ENCODE measurements at regions not wholly inside any gene's neighbourhood (a gene's known extent, or its start where the extent isn't known, plus 50 kb on each side); places are given as distances from the start of the nearest gene placed in this dataset.

- H3K4me1 Mint-ChIP-seq: peaks cover 4% of the 10 kb centered on the region
- H3K9me3 Mint-ChIP-seq: peaks cover 3% of the 10 kb centered on the region
- no peak for DNase-seq
- no peaks in the 10 kb centered on the region for H3K27me3 Mint-ChIP-seq (ENCODE audit: insufficient read depth)
- peaks cover 4% of the 10 kb centered on the region for H3K9me3 ChIP-seq (ENCODE audit: control insufficient read depth, low read length)
- no peak for TF ChIP-seq CTCF (conservative IDR thresholded peaks at IDR 0.05)
- no peaks in the 10 kb centered on the region for H3K36me3 ChIP-seq (ENCODE audit: control insufficient read depth, insufficient read depth, low read length)
- no peak overlapping the region for H3K4me3 ChIP-seq (ENCODE audit: low read length)
- H3K27me3 ChIP-seq (ENCODE audit: control insufficient read depth, insufficient read depth, low read length, poor library complexity, severe bottlenecking): no peaks in the 10 kb centered on the region
- H3K36me3 Mint-ChIP-seq (ENCODE audit: low read depth): no peaks in the 10 kb centered on the region
- no peak overlapping the region for H3K27ac Mint-ChIP-seq
- no peak overlapping the region for H3K27ac ChIP-seq (ENCODE audit: low read depth, low read length)
- H3K9ac ChIP-seq (ENCODE audit: extremely low read depth, low read length, poor library complexity, severe bottlenecking): no peak overlapping the region
- H3K4me1 ChIP-seq (ENCODE audit: control insufficient read depth, insufficient read depth, low read length): no peaks in the 10 kb centered on the region
- no peak overlapping the region for H3K4me3 Mint-ChIP-seq
- 93 to 100% methylated on average over 3 to 4 of the region's 4 CpGs for WGBS, 2 experiments (ENCODE audit: insufficient coverage in 1 of 2, insufficient read length in 1 of 2)
These were observed 294.6 kb upstream of the TGFBR2 start for GRCh38 chr3:30311781-30312180.

GRCh38 chr3:30313840-30314239, 292.6 kb upstream of the TGFBR2 start:
- H3K4me3 Mint-ChIP-seq: no peak overlapping the region
- peaks cover 5% of the 10 kb centered on the region for H3K9me3 Mint-ChIP-seq
- Histone ChIP-seq H3K9me3 (ENCODE audit: control insufficient read depth, low read length) (peaks cover 8% of the 10 kb centered on the region), H3K27ac (ENCODE audit: low read depth, low read length) (no peak overlapping the region), H3K4me3 (ENCODE audit: low read length) (no peak overlapping the region), H3K4me1 (ENCODE audit: control insufficient read depth, insufficient read depth, low read length) (no peaks in the 10 kb centered on the region), H3K9ac (ENCODE audit: extremely low read depth, low read length, poor library complexity, severe bottlenecking) (no peak overlapping the region), H3K27me3 (ENCODE audit: control insufficient read depth, insufficient read depth, low read length, poor library complexity, severe bottlenecking) (no peaks in the 10 kb centered on the region), H3K36me3 (ENCODE audit: control insufficient read depth, insufficient read depth, low read length) (no peaks in the 10 kb centered on the region)
- H3K36me3 Mint-ChIP-seq (ENCODE audit: low read depth): no peaks in the 10 kb centered on the region
- peaks cover 4% of the 10 kb centered on the region for H3K4me1 Mint-ChIP-seq
- no peak for DNase-seq
- no peak for TF ChIP-seq CTCF (conservative IDR thresholded peaks at IDR 0.05)
- WGBS, 2 experiments (ENCODE audit: insufficient coverage in 1 of 2, insufficient read length in 1 of 2): 96 to 100% methylated on average over 1 to 2 of the region's 2 CpGs
- no peaks in the 10 kb centered on the region for H3K27me3 Mint-ChIP-seq (ENCODE audit: insufficient read depth)
- no peak overlapping the region for H3K27ac Mint-ChIP-seq

GRCh38 chr3:30314757-30315325, 291.6 kb upstream of the TGFBR2 start:
- Mint-ChIP-seq H3K9me3 (peaks cover 5% of the 10 kb centered on the region), H3K4me3 (no peak overlapping the region), H3K4me1 (peaks cover 3% of the 10 kb centered on the region), H3K27me3 (ENCODE audit: insufficient read depth) (no peaks in the 10 kb centered on the region), H3K27ac (no peak overlapping the region), H3K36me3 (ENCODE audit: low read depth) (no peaks in the 10 kb centered on the region)
- 85 to 94% methylated on average over 2 to 3 of the region's 3 CpGs for WGBS, 2 experiments (ENCODE audit: insufficient coverage in 1 of 2, insufficient read length in 1 of 2)
- no peak overlapping the region for H3K9ac ChIP-seq (ENCODE audit: extremely low read depth, low read length, poor library complexity, severe bottlenecking)
- H3K27me3 ChIP-seq (ENCODE audit: control insufficient read depth, insufficient read depth, low read length, poor library complexity, severe bottlenecking): no peaks in the 10 kb centered on the region
- peaks cover under 1% of the 10 kb centered on the region for H3K4me1 ChIP-seq (ENCODE audit: control insufficient read depth, insufficient read depth, low read length)
- no peaks in the 10 kb centered on the region for H3K36me3 ChIP-seq (ENCODE audit: control insufficient read depth, insufficient read depth, low read length)
- peaks cover 8% of the 10 kb centered on the region for H3K9me3 ChIP-seq (ENCODE audit: control insufficient read depth, low read length)
- no peak for DNase-seq
- no peak overlapping the region for H3K27ac ChIP-seq (ENCODE audit: low read depth, low read length)
- no peak for TF ChIP-seq CTCF (conservative IDR thresholded peaks at IDR 0.05)
- H3K4me3 ChIP-seq (ENCODE audit: low read length): no peak overlapping the region

Measured in endodermal cell (in vitro differentiated cells).